Skin of body (tissue), 1 donor: ENCODE measurements at regions not wholly inside any gene's neighbourhood (a gene's known extent, or its start where the extent isn't known, plus 50 kb on each side); places are given as distances from the start of the nearest gene placed in this dataset.
"Not testable (repeated sequence)": the region's sequence is repeated elsewhere in the genome, so short reads cannot be mapped to it uniquely, and the experiment has no call there.

ENCODE experiments used
- DNase-seq: peaks from one replicate; lab custom pipeline; 2025; lab: John Stamatoyannopoulos, UW

DNA sequence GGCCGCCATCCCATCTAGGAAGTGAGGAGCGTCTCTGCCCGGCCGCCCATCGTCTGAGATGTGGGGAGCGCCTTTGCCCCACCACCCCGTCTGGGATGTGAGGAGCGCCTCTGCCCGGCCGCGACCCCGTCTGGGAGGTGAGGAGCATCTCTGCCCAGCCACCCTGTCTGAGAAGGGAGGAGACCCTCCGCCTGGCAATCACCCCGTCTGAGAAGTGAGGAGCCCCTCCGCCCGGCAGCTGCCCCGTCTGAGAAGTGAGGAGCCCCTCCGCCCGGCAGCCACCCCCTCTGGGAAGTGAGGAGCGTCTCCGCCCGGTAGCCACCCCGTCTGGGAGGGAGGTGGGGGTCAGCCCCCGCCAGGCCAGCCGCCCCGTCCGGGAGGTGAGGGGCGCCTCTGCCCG lies 194.2 kb upstream of the FBXL4 start:
- not testable (repeated sequence) for DNase-seq

DNA sequence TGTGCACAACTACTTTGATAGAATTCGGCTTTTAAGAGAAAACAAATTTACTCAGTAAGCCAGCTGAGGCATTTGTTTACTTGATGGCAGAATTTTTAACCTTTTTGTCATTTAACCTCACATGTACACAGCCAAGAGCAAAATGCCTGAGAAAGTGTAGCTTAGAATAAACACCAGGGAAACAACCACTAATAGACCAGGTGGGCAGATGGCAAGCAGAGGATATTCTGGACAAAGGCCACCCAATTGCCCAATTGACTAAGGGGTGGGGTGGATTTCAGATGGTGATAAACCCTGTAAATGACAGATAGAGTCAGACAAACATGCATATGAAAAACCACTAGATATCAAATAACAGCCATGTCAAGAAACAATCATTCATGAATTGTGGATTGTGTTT lies 190.7 kb upstream of the FBXL4 start:
- DNase-seq = no peak

DNA sequence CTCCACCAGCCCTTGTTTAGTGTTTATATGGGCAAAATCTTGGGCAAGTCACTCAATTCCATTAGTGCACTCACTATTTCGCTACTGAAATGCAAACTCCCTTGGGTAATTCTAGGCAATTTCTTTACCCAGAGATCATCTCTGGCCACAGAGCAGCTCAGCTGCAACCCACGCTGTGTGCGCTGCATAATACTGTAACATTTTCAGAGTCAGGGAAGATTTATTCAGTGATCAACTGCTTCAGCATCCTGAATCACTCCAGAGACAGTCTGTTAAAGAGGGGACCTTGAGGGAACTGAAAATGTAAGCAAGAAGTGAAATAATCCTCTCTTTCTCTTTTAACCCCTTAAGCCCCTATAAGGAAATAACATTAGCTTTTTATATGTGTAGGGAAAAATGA lies 189.6 kb upstream of the FBXL4 start:
- DNase-seq = no peak

- DNase-seq = no peak
These were observed 188.7 kb upstream of the FBXL4 start for GRCh38 chr6:99136488-99136887.

GRCh38 chr6:99132026-99132635 lies 184.4 kb upstream of the FBXL4 start:
- no peak for DNase-seq

GRCh38 chr6:99130897-99131873 lies 183.4 kb upstream of the FBXL4 start:
- DNase-seq = no peak

DNA sequence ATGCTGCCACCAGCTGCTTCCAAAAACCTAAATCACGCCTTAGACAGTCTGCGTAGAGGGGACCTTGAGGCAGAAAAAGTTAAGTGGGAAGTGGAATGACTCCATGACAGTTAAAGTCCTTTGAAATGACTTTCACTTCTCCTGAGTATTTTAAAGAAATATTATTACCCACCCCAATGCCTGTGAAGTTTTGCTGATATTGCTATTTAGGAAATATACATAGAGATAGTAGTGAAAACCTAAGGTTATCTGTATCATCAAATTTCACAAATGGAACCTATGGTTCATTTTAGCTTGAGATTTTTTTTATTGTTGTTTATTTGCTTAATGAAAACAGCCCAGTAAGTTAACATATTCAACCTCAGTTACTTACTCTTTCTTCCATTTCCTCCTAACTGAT lies 182.1 kb upstream of the FBXL4 start:
- no peak for DNase-seq

- no peak for DNase-seq
These were observed 174.0 kb upstream of the FBXL4 start for GRCh38 chr6:99121748-99122147.

DNA sequence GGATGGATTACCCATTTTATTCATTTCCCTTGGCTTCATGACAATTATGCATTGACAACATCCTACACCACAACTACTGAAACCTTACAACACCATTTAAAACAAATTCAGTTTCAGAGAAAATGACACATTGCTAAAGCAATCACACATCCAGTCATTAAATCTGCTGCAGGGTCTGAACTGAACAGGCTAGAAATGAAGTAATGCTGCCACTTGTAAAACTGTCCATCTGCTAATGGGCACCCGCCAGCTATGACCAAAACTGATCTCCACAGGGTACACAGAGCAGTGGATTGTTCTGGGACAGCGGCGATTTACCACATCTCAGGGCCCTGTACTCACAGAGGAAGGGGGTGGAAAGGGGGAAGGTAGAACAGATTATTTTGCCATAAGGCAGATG lies 172.9 kb upstream of the FBXL4 start:
- no peak for DNase-seq

DNA sequence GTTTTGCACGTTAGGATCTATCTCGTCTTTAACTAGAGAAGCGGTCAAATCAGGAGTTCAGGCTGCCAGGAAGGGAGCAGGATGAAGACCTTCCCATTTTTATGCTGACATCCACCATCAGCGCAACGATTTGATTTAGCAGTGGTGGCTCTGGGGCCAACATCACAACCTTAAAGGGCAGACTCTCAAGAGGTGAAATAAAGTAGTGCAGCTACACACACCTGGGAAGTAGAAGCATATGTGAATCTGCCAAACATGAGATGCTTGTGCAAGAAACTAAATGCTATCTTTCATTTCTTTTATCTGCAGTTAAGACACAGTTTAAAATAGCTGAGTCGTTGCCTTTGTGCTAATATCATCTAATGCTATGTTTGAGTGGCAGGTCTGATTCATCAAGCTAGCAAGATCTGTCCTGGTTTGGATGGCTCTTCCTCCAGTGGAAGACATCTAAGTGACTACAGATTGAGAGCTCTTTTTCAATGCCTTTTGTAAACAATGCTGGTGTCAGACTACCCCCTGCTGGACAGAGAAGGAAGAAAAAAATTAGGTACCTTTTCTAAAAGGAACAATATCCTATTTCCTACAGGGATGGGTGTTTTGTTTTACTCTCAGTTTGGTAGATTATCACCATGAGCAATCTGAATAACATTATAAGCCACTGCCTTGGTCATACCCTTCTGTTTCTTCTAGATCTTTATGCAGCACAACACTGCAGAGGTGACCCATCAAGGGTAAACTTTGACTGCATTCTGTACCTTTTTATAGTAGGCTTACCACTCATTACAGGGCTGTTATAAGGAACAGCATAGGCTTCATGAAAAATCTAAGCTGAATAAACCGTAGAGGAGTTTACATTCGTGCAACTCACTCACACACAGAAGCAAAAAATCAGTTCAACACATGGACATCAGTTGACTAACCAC lies 171.6 kb upstream of the FBXL4 start:
- peak; percentile 3 for DNase-seq

DNA sequence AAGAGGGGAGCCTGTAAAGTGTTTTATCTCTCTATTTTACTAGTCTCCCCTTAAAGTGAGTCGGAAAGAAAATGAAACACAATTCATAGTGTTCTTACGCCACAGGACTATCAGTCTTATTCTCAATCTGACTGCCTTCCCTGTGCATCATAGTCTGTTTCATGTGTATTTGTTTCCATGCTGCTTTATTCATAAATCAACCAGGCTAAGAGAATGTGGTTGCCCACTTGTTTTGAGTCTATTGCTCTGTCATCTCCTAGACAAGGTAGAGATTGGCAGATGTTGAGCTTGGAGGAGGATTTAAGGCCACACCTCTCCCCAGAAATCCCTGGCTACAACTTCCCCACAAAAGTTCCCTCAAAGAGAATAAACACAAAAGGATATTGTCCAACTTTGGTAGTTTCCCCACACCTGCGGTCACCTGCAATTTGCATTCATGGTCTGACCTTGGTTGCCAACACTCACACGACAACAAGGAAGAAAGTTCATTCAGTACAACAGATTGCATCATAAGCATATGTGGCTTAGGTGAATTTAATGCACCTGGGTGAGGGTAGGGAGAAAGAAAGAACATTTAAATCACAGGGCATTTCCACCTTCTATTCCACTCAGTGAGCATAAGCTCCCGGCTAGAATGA lies 167.1 kb upstream of the FBXL4 start:
- no peak for DNase-seq

DNA sequence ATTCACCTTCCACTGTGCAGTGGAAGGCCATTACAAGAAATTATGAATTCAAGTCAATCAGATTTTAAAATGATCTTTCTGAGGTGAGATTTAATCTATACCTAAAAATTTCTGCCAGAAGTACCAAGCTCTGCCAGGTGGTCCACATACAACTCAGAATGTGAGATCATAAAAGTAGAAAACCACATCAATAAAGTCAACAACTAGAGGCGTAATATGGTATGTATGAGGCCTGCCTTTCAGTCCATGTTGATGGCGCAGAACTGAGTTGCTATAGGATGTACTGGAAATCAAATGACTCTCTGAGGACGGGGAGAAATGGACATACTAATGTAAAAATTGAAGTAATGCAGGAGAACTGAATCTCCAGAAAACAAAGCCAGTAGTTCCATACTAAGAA lies 163.8 kb upstream of the FBXL4 start:
- no peak for DNase-seq

DNA sequence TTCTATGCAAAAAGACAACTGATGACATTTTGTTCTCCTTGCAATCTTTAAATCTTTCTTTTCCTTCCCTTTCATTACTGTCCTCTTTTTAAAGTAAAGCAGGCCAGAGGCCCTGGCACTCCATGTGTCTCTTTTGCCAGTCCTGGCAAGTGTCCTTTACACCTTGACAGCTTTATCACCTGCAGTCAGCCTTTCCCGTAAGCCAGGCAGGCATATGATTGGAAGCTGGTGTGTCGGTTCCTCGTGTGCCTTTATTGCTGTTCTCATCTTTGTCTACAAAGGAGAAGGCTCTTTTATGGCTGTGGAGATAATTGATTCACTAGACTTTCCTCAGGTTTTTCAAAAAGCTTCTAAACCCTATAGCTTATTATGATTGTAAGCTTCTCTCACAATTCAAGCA lies 162.3 kb upstream of the FBXL4 start:
- DNase-seq = no peak

GRCh38 chr6:99104218-99104617 lies 156.5 kb upstream of the FBXL4 start:
- no peak for DNase-seq

DNA sequence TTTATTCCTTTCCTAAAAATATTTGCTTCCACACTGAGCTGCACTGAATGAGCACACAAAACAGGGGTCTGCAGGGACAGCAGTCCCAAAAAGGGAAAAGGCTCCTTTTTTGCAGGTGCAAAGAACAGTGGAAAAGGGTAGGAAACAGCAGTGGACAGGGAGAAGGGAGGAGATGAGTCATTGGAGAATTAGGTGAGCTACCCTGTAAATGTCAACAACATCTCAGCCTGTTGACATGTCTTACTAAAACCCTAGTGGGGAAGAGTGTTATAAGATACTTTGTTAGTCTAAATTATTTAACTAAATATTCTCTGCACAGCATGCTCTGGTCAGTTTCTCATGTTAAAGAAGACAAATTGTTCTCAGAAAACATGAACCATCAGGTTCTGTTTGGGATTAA lies 151.5 kb upstream of the FBXL4 start:
- no peak for DNase-seq

DNA sequence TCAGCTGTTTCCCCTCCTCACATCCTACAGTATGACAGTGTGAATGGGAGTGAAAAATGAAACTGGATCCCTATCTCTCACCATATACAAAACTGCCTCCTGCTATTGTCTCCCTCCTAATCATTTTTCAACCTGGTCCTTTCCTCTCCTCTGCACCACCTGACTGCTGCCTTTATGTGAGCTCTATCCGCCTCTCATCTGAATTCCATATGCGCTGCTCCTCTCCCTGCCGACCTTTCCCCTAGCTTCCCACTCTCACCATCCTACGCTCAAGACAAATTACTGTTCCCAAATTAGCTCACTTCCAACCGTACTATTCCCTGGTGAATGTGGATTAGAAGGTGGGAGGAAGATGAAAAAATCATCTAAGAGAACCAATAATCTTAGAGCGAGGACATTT lies 148.4 kb upstream of the FBXL4 start:
- no peak for DNase-seq

DNA sequence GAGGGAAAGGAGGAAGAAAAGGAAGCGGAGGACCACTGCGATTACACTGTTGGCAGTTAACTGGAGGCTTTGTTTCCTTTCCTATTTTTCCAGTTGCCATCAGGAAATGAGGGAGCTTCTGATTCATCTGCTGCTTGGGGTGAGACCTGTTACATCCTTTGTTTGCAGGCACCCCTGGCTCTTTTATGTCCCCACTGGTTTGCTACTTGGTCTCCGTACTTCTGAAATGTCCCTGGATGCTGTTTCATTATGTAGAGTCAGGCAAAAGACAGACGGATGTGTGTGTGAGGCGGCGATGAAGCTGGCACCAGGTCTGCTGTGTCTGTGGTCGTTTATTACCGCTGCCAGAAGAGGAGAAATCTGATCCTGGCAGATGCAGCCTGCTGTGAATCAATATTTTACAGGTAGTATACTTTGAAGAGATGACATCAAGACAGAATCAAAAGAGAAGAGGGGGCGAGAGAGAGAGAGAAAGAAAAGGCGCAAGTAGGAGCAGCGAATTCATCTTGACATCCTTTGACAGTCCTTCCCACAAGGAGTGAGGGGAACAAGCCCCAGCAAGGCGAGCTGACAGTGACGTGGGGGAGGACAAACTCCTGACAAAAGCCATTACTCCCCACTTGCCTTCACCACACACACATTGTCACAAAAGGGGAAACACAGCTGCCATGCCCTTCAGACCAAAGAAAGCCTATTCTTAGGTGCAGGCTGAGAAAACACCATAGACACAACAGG lies 145.9 kb upstream of the FBXL4 start:
- DNase-seq = no peak

- DNase-seq = no peak
These were observed 144.7 kb upstream of the FBXL4 start for GRCh38 chr6:99092461-99092860.

DNA sequence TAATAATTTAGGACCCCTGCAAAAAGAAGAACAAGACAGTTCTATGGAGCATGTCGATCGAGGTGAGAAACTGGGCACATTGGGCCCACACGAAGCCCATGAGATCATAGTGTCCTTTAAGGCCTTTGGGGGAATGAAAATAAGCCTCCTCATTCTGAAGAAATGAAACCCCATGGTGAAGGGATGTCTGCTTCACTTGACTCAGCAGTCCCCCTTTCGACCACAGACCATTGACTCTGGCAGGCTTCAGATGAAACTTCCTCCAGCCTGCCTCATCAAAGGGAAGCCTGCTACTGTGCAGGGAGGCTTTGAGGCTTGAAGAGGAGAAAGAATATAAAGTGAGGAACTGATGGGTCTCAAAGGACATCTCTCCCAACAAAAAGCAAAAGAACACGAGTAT lies 144.2 kb upstream of the FBXL4 start:
- no peak for DNase-seq

GRCh38 chr6:99080191-99080590 lies 132.4 kb upstream of the FBXL4 start:
- no peak for DNase-seq

GRCh38 chr6:99079058-99079457 lies 131.3 kb upstream of the FBXL4 start:
- DNase-seq = no peak
